PC-9 (cell line): ENCODE measurements at regions not wholly inside any gene's neighbourhood (a gene's known extent, or its start where the extent isn't known, plus 50 kb on each side); places are given as distances from the start of the nearest gene placed in this dataset.

Experiments
- BruUV-seq: library from RNA; stranded (reverse); fragments of 400-500 nt; replicated peaks from 2 replicates; lab custom pipeline; 2021; lab: Mats Ljungman, UMichigan
- CTCF ChIA-PET: fragments of 300-600 bp; sonication (Branson Sonifier 250); formaldehyde crosslinking; loops from one replicate; lab custom pipeline; 2022; ENCODE audit warnings: antibody characterized with exemption; lab: Charles Lee
- POLR2A ChIA-PET: fragments of 300-600 bp; sonication (Branson Sonifier 250); formaldehyde crosslinking; loops from one replicate; lab custom pipeline; 2022; ENCODE audit warnings: antibody characterized with exemption; ENCODE audit not compliant: unreplicated experiment; lab: Charles Lee
- DNase-seq, 2 experiments: peaks; one replicate each; pipeline versions ENCODE4 v3.0.0 to v3.0.0-alpha.2; 2015 to 2022; ENCODE audit warnings: mixed read lengths in 1 of 2
- H2AFZ ChIP-seq: fragments of 200-600 bp; sonication (generic); 2 replicates; pipeline ENCODE4 v1.8.1; 2017; ENCODE audit warnings: antibody characterized with exemption
- H3F3A ChIP-seq: fragments of 200-600 bp; sonication (generic); 2 replicates; pipeline ENCODE4 v1.8.1; 2017; ENCODE audit warnings: antibody characterized with exemption, mild to moderate bottlenecking, low read depth; ENCODE audit not compliant: insufficient read depth
- H3K27ac ChIP-seq: fragments of 200-600 bp; sonication (generic); 2 replicates; pipeline ENCODE4 v1.6.1; 2016; ENCODE audit warnings: mixed run types
- H3K27me3 ChIP-seq: fragments of 200-600 bp; sonication (generic); 2 replicates; pipeline ENCODE4 v1.6.1; 2016; ENCODE audit warnings: low read depth, mixed run types; ENCODE audit not compliant: insufficient read depth
- H3K36me3 ChIP-seq: fragments of 200-600 bp; sonication (generic); 2 replicates; pipeline ENCODE4 v1.6.1; 2016; ENCODE audit warnings: low read depth, mixed run types
- H3K4me1 ChIP-seq: fragments of 200-600 bp; sonication (generic); replicated peaks from 2 replicates; pipeline ENCODE4 v1.6.1; 2016; ENCODE audit warnings: mixed run types; ENCODE audit not compliant: insufficient read depth
- H3K4me2 ChIP-seq: fragments of 200-600 bp; sonication (generic); 2 replicates; pipeline ENCODE4 v1.6.1; 2017; ENCODE audit warnings: mixed run types
- H3K4me3 ChIP-seq: fragments of 200-600 bp; sonication (generic); 2 replicates; pipeline ENCODE4 v1.6.1; 2016; ENCODE audit warnings: mixed run types
- H3K79me2 ChIP-seq: fragments of 200-600 bp; sonication (generic); 2 replicates; pipeline ENCODE4 v1.6.1; 2017; ENCODE audit warnings: low read depth, mixed run types
- H3K9me2 ChIP-seq: fragments of 200-600 bp; sonication (generic); 2 replicates; pipeline ENCODE4 v1.8.1; 2017; ENCODE audit warnings: mild to moderate bottlenecking; ENCODE audit not compliant: insufficient read depth
- H3K9me3 ChIP-seq: fragments of 200-600 bp; sonication (generic); 2 replicates; pipeline ENCODE4 v1.8.1; 2016; ENCODE audit warnings: low read depth; ENCODE audit not compliant: insufficient read depth
- H4K20me1 ChIP-seq: fragments of 200-600 bp; sonication (generic); 2 replicates; pipeline ENCODE4 v1.8.1; 2017; ENCODE audit not compliant: insufficient read depth
- CTCF ChIP-seq: fragments of 200-600 bp; sonication (generic); conservative IDR thresholded peaks from 2 replicates; pipeline ENCODE4 v1.6.1; 2017; ENCODE audit warnings: mixed run types, antibody characterized with exemption, mild to moderate bottlenecking, moderate library complexity
- EZH2 ChIP-seq: fragments of 200-600 bp; sonication (generic); IDR thresholded peaks from 2 replicates; pipeline ENCODE4 v1.8.0; 2017; ENCODE audit warnings: antibody characterized with exemption, low read depth
- intact Hi-C: fragments of 100-400 bp; cut with micrococcal nuclease; formaldehyde crosslinking; loops from one replicate; pipeline ENCODE4 v1.10.0; 2022; ENCODE audit not compliant: unreplicated experiment

- Histone ChIP-seq H3K4me1 (no peaks in the 10 kb centered on the region), H3F3A (no peaks in the 10 kb centered on the region), H3K9me3 (no peaks in the 10 kb centered on the region), H3K36me3 (no peaks in the 10 kb centered on the region), H2AFZ (no peak overlapping the region), H4K20me1 (no peaks in the 10 kb centered on the region), H3K27ac (no peak overlapping the region), H3K79me2 (no peaks in the 10 kb centered on the region), H3K4me3 (no peak overlapping the region), H3K4me2 (no peak overlapping the region), H3K9me2 (no peaks in the 10 kb centered on the region), H3K27me3 (peaks cover 5% of the 10 kb centered on the region; the same call in 1 of the 2 replicates)
- ChIA-PET CTCF (no interaction called here), POLR2A (no interaction called here)
- no peak for DNase-seq
- no TSS peak for BruUV-seq
- intact Hi-C loops = no loop called here
- no peak for TF ChIP-seq EZH2
- TF ChIP-seq CTCF = no peak
Measured at GRCh38 chr11:95434009-95434408, 203.0 kb upstream of the SESN3 start.

- Histone ChIP-seq H3K79me2 (no peaks in the 10 kb centered on the region), H3K9me2 (no peaks in the 10 kb centered on the region; the same call in 1 of the 2 replicates), H3K4me2 (no peak overlapping the region), H3F3A (no peaks in the 10 kb centered on the region), H3K36me3 (no peaks in the 10 kb centered on the region), H2AFZ (no peak overlapping the region), H3K4me1 (no peaks in the 10 kb centered on the region), H3K9me3 (no peaks in the 10 kb centered on the region), H3K4me3 (no peak overlapping the region), H4K20me1 (no peaks in the 10 kb centered on the region), H3K27me3 (peaks cover 12% of the 10 kb centered on the region; the same call in 1 of the 2 replicates), H3K27ac (no peak overlapping the region)
- POLR2A ChIA-PET = no interaction called here
- no peak for DNase-seq
- intact Hi-C loops = no loop called here
- no peak for TF ChIP-seq CTCF
- TF ChIP-seq EZH2 = no peak
- CTCF ChIA-PET = no interaction called here
- BruUV-seq = no TSS peak
Measured at GRCh38 chr11:95432714-95433503, 201.9 kb upstream of the SESN3 start.

- no peaks in the 10 kb centered on the region for H3K9me3 ChIP-seq
- no peak overlapping the region for H3K27ac ChIP-seq
- H3K27me3 ChIP-seq = peaks cover 12% of the 10 kb centered on the region; the same call in 1 of the 2 replicates
- BruUV-seq = no TSS peak
- H3F3A ChIP-seq = no peaks in the 10 kb centered on the region
- H3K4me3 ChIP-seq = no peak overlapping the region
- H4K20me1 ChIP-seq = no peaks in the 10 kb centered on the region
- H2AFZ ChIP-seq = no peak overlapping the region
- TF ChIP-seq EZH2 (no peak), CTCF (no peak)
- DNase-seq = no peak
- no peaks in the 10 kb centered on the region; the same call in 1 of the 2 replicates for H3K9me2 ChIP-seq
- no peaks in the 10 kb centered on the region for H3K4me1 ChIP-seq
- H3K79me2 ChIP-seq = no peaks in the 10 kb centered on the region
- POLR2A ChIA-PET = no interaction called here
- intact Hi-C loops = no loop called here
- H3K36me3 ChIP-seq = no peaks in the 10 kb centered on the region
- CTCF ChIA-PET = no interaction called here
- H3K4me2 ChIP-seq = no peak overlapping the region
Measured at GRCh38 chr11:95429376-95429907, 198.4 kb upstream of the SESN3 start.
